Prostate gland (tissue), 2 donors: ENCODE measurements at regions not wholly inside any gene's neighbourhood (a gene's known extent, or its start where the extent isn't known, plus 50 kb on each side); places are given as distances from the start of the nearest gene placed in this dataset.
"Not testable (repeated sequence)": the region's sequence is repeated elsewhere in the genome, so short reads cannot be mapped to it uniquely, and the experiment has no call there.

Source experiments
- DNase-seq: peaks from one replicate; pipeline ENCODE4 v3.0.0-alpha.2; 2019; ENCODE audit warnings: low spot score
- H3K27ac ChIP-seq, 2 donors: fragments of 200-600 bp; sonication (generic); 2 replicates each; pipeline ENCODE4 v1.5.1; 2017 to 2019
- H3K27me3 ChIP-seq: fragments of 200-600 bp; sonication (generic); replicated peaks from 2 replicates; pipeline ENCODE4 v1.5.1; 2019; ENCODE audit not compliant: insufficient read depth
- H3K36me3 ChIP-seq, 2 donors: fragments of 200-600 bp; sonication (generic); 1 replicate in 1 of 2; 2 replicates in 1 of 2; pipeline versions ENCODE4 v1.5.1 to v1.8.1; 2017 to 2019
- H3K4me1 ChIP-seq: fragments of 200-600 bp; sonication (generic); replicated peaks from 2 replicates; pipeline ENCODE4 v1.5.1; 2019
- H3K4me3 ChIP-seq, 2 donors: fragments of 200-600 bp; sonication (generic); 2 replicates each; pipeline ENCODE4 v1.5.1; 2017 to 2019
- H3K9me3 ChIP-seq: fragments of 200-600 bp; sonication (generic); 2 replicates; pipeline ENCODE4 v1.5.1; 2017
- CTCF ChIP-seq, 4 experiments: fragments of 200-600 bp in 2 of 4; fragments of 450-650 bp in 2 of 4; sonication (generic) in 2 of 4; IDR thresholded peaks; 1 replicate in 3 of 4; 2 replicates in 1 of 4; pipeline ENCODE4 v1.5.1; 2016 to 2019; ENCODE audit warnings: antibody characterized with exemption in 4 of 4, mild to moderate bottlenecking in 2 of 4, moderate library complexity in 2 of 4
- WGBS: methylation state at CpG from one replicate; pipeline ENCODE4 v1.1.5; 2018; 5-methylcytosine and 5-hydroxymethylcytosine counted together
- intact Hi-C: fragments of 100-400 bp; cut with DNase I; formaldehyde crosslinking; loops from one replicate; pipeline ENCODE4 v1.14.2; 2022

GRCh38 chr4:9505341-9505740, 61.1 kb downstream of the DEFB131A start:
- H3K36me3 ChIP-seq, H3K4me1 ChIP-seq, intact Hi-C loops, H3K27ac ChIP-seq, H3K9me3 ChIP-seq, DNase-seq, H3K4me3 ChIP-seq, H3K27me3 ChIP-seq: not testable (repeated sequence)
- WGBS = 97% methylated on average over 21 of the region's 21 CpGs

GRCh38 chr4:9506672-9507071, 62.5 kb downstream of the DEFB131A start:
- H3K27ac ChIP-seq, DNase-seq, H3K4me3 ChIP-seq, H3K27me3 ChIP-seq, H3K4me1 ChIP-seq, H3K36me3 ChIP-seq, H3K9me3 ChIP-seq, intact Hi-C loops: not testable (repeated sequence)
- WGBS = 92% methylated on average over 2 of the region's 2 CpGs

GRCh38 chr4:9512941-9513340, 68.7 kb downstream of the DEFB131A start:
- H3K27ac ChIP-seq, DNase-seq, H3K4me3 ChIP-seq, H3K27me3 ChIP-seq, H3K9me3 ChIP-seq, H3K4me1 ChIP-seq, intact Hi-C loops, H3K36me3 ChIP-seq: not testable (repeated sequence)
- WGBS = 86% methylated on average over 12 of the region's 12 CpGs

- H3K27ac ChIP-seq, H3K4me3 ChIP-seq, H3K9me3 ChIP-seq, H3K27me3 ChIP-seq, H3K4me1 ChIP-seq, intact Hi-C loops, H3K36me3 ChIP-seq, DNase-seq: not testable (repeated sequence)
- 82% methylated on average over 8 of the region's 9 CpGs for WGBS
Observed at GRCh38 chr4:9519631-9520030, 75.4 kb downstream of the DEFB131A start.

GRCh38 chr4:9522903-9523302, 78.7 kb downstream of the DEFB131A start:
- 89% methylated on average over 1 of the region's 1 CpG for WGBS
- not testable (repeated sequence) for H3K27ac ChIP-seq, H3K36me3 ChIP-seq

GRCh38 chr4:9524406-9524805, 80.2 kb downstream of the DEFB131A start:
- H3K27me3 ChIP-seq, DNase-seq, H3K9me3 ChIP-seq, H3K36me3 ChIP-seq, H3K4me3 ChIP-seq, H3K4me1 ChIP-seq, intact Hi-C loops, H3K27ac ChIP-seq: not testable (repeated sequence)
- 90% methylated on average over 18 of the region's 18 CpGs for WGBS

More at GRCh38 chr4:9522903-9523302, 78.7 kb downstream of the DEFB131A start:
- H3K27me3 ChIP-seq, DNase-seq, H3K4me3 ChIP-seq, intact Hi-C loops, H3K9me3 ChIP-seq, H3K4me1 ChIP-seq: not testable (repeated sequence)

- not testable (repeated sequence) for H3K36me3 ChIP-seq, H3K9me3 ChIP-seq, H3K27me3 ChIP-seq, H3K4me1 ChIP-seq
- peak; percentile 90 to 95 (median 94) for TF ChIP-seq CTCF (IDR thresholded peaks at IDR 0.05)
- intact Hi-C loops = loop anchor here (10.0 kb wide), 1 partner anchor 133 kb away; no protein-coding TSS in a partner anchor
- peak; percentile 61 for DNase-seq
- peak overlapping the region; percentile 36 to 44 for H3K4me3 ChIP-seq
- WGBS = 0% methylated on average over 33 of the region's 81 CpGs
- peak overlapping the region; percentile 53 to 57 for H3K27ac ChIP-seq
Observed at GRCh38 chr4:9532134-9532862, 88.1 kb downstream of the DEFB131A start.

- peak overlapping the region; percentile 53 to 57 for H3K27ac ChIP-seq
- H3K4me1 ChIP-seq, H3K27me3 ChIP-seq, DNase-seq, H3K9me3 ChIP-seq, H3K36me3 ChIP-seq: not testable (repeated sequence)
- WGBS = 5% methylated on average over 15 of the region's 15 CpGs
- intact Hi-C loops = loop anchor here (10.0 kb wide), 1 partner anchor 132 kb away; no protein-coding TSS in a partner anchor
- H3K4me3 ChIP-seq = peak overlapping the region; percentile 36 to 44
Observed at GRCh38 chr4:9532863-9533192, 88.6 kb downstream of the DEFB131A start.

GRCh38 chr4:9537101-9537500, 92.9 kb downstream of the DEFB131A start:
- not testable (repeated sequence) for H3K27ac ChIP-seq, DNase-seq, H3K36me3 ChIP-seq, H3K9me3 ChIP-seq, H3K27me3 ChIP-seq, H3K4me1 ChIP-seq, H3K4me3 ChIP-seq
- 86% methylated on average over 9 of the region's 9 CpGs for WGBS
- intact Hi-C loops = loop anchor here (10.0 kb wide), 1 partner anchor 128 kb away; no protein-coding TSS in a partner anchor

- not testable (repeated sequence) for H3K4me3 ChIP-seq, H3K4me1 ChIP-seq, DNase-seq, H3K9me3 ChIP-seq, H3K27me3 ChIP-seq, H3K36me3 ChIP-seq, H3K27ac ChIP-seq
- whole genome bisulfite sequencing = 96% methylated on average over 5 of the region's 5 CpGs
- intact Hi-C loops = loop anchor here (10.0 kb wide), 1 partner anchor 125 kb away; no protein-coding TSS in a partner anchor
Observed at GRCh38 chr4:9539939-9540520, 95.8 kb downstream of the DEFB131A start.

- DNase-seq, intact Hi-C loops: not testable (repeated sequence)
- WGBS = 39% methylated on average over 3 of the region's 3 CpGs
Observed at GRCh38 chr4:9541388-9541915, 97.2 kb downstream of the DEFB131A start.

More at GRCh38 chr4:9541388-9541915, 97.2 kb downstream of the DEFB131A start:
- H3K4me3 ChIP-seq, H3K4me1 ChIP-seq, H3K9me3 ChIP-seq, H3K27ac ChIP-seq, H3K27me3 ChIP-seq, H3K36me3 ChIP-seq: not testable (repeated sequence)
